Nephron progenitor cell (in vitro differentiated cells): ENCODE measurements at regions not wholly inside any gene's neighbourhood (a gene's known extent, or its start where the extent isn't known, plus 50 kb on each side); places are given as distances from the start of the nearest gene placed in this dataset.

Experiments used
- DNase-seq: peaks from one replicate; pipeline ENCODE4 v3.0.0; 2021
- H3K27ac Mint-ChIP-seq: 2 replicates; pipeline ENCODE4 v1.8.0; 2021; ENCODE audit warnings: mild to moderate bottlenecking, moderate library complexity, mixed read lengths
- H3K27me3 Mint-ChIP-seq: 2 replicates; pipeline ENCODE4 v1.8.0; 2021; ENCODE audit warnings: mild to moderate bottlenecking, low read depth, mixed read lengths; ENCODE audit not compliant: poor library complexity
- H3K36me3 Mint-ChIP-seq: 2 replicates; pipeline ENCODE4 v1.8.0; 2021; ENCODE audit warnings: low read depth, mixed read lengths
- H3K4me1 Mint-ChIP-seq: 2 replicates; pipeline ENCODE4 v1.8.0; 2021; ENCODE audit warnings: mixed read lengths
- H3K4me3 Mint-ChIP-seq: 2 replicates; pipeline ENCODE4 v1.8.0; 2021; ENCODE audit warnings: mild to moderate bottlenecking, moderate library complexity, mixed read lengths
- H3K9me3 Mint-ChIP-seq: 2 replicates; pipeline ENCODE4 v1.8.0; 2021; ENCODE audit warnings: mild to moderate bottlenecking, moderate library complexity, mixed read lengths
- TF ChIP-seq, protein P1 (sequence below): fragments of 200-600 bp; sonication (generic); IDR thresholded peaks from 2 replicates; pipeline ENCODE4 v1.5.0; 2021; ENCODE audit warnings: antibody characterized with exemption

GRCh38 chr5:20056933-20057332, 68.9 kb upstream of the CDH18 start:
- H3K9me3 Mint-ChIP-seq = no peaks in the 10 kb centered on the region
- TF ChIP-seq, protein P1, sequence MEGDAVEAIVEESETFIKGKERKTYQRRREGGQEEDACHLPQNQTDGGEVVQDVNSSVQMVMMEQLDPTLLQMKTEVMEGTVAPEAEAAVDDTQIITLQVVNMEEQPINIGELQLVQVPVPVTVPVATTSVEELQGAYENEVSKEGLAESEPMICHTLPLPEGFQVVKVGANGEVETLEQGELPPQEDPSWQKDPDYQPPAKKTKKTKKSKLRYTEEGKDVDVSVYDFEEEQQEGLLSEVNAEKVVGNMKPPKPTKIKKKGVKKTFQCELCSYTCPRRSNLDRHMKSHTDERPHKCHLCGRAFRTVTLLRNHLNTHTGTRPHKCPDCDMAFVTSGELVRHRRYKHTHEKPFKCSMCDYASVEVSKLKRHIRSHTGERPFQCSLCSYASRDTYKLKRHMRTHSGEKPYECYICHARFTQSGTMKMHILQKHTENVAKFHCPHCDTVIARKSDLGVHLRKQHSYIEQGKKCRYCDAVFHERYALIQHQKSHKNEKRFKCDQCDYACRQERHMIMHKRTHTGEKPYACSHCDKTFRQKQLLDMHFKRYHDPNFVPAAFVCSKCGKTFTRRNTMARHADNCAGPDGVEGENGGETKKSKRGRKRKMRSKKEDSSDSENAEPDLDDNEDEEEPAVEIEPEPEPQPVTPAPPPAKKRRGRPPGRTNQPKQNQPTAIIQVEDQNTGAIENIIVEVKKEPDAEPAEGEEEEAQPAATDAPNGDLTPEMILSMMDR = no peak

GRCh38 chr5:20055301-20055700, 67.3 kb upstream of the CDH18 start:
- no peaks in the 10 kb centered on the region for H3K27me3 Mint-ChIP-seq
- H3K4me1 Mint-ChIP-seq = no peaks in the 10 kb centered on the region
- no peaks in the 10 kb centered on the region for H3K36me3 Mint-ChIP-seq
- no peak for DNase-seq
- TF ChIP-seq, protein P1 = no peak
- H3K4me3 Mint-ChIP-seq = no peak overlapping the region
- H3K27ac Mint-ChIP-seq = no peak overlapping the region
- H3K9me3 Mint-ChIP-seq = no peaks in the 10 kb centered on the region

More at GRCh38 chr5:20056933-20057332, 68.9 kb upstream of the CDH18 start:
- H3K27me3 Mint-ChIP-seq = no peaks in the 10 kb centered on the region
- H3K4me1 Mint-ChIP-seq = no peaks in the 10 kb centered on the region
- DNase-seq = no peak
- no peaks in the 10 kb centered on the region for H3K36me3 Mint-ChIP-seq
- H3K4me3 Mint-ChIP-seq = no peak overlapping the region
- no peak overlapping the region for H3K27ac Mint-ChIP-seq

GRCh38 chr5:20050262-20050661, 62.3 kb upstream of the CDH18 start:
- no peaks in the 10 kb centered on the region for H3K27me3 Mint-ChIP-seq
- no peak overlapping the region for H3K27ac Mint-ChIP-seq
- H3K9me3 Mint-ChIP-seq = no peaks in the 10 kb centered on the region
- H3K36me3 Mint-ChIP-seq = no peaks in the 10 kb centered on the region
- TF ChIP-seq, protein P1 = no peak
- H3K4me1 Mint-ChIP-seq = no peaks in the 10 kb centered on the region
- no peak overlapping the region for H3K4me3 Mint-ChIP-seq
- no peak for DNase-seq

DNA sequence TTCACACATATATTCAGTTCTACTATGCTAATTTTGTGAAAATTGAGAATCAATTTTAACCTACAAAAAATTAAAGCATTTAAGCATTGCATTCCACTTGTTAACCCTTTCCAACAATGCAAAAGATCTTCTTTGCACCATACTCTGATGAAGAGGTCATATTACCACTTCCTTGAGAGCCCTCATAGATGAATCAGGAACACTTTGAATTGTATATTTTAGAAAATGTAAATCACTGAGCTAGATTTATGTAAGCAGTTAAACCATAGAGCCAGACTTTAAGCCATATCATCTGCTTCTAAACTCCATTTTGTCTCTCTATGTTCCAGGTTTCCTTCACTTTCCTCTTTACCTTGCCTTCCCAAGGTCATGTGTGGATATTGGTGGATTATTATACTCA, 56.5 kb upstream of the CDH18 start:
- Mint-ChIP-seq H3K36me3 (no peaks in the 10 kb centered on the region), H3K9me3 (peaks cover 3% of the 10 kb centered on the region), H3K4me3 (no peak overlapping the region), H3K4me1 (no peaks in the 10 kb centered on the region), H3K27me3 (no peaks in the 10 kb centered on the region), H3K27ac (no peak overlapping the region)
- no peak for DNase-seq
- TF ChIP-seq, protein P1 = no peak

DNA sequence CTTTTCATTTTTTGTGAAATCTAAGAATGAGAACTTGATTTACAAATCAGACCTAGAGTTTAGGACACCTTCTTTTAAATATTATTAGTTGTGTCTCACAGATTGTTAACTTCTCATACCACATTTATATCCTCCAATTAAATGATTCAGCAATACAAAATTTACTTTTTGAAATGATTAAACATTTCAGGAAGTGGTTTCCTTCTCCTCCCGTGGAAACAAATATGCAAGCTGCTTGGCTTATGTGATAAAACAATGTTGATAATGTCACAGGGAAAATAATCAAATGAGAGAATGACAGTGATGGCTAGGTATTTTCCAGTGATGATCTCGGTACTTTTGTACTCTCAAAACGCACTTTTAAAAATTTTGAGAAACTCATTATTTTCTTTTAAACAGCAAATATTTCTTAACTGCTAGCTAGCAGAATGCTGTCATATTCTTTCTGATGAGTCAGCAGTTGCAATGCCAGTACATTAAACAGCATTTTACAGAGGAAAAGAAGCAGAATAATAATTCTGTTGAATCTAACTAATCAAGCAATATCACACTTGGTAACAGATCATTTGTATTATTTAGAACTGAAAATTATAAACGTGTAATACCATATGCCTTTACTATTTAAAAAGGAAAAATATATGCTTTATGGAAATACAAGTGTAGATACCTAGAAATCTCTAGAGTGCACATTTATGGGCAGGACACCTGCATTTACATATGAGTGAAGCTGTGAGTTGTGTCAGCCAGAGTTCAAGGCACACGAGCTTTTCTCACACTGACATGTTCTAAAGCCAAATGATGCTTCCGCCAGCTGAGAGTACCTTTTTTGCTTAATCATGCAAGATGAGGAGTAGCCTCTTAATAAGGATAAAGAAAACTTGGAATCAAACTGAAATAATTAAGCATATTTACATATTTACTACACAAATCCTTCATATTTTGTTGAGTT, 53.6 kb upstream of the CDH18 start:
- Mint-ChIP-seq H3K27me3 (peaks cover 5% of the 10 kb centered on the region), H3K4me1 (no peaks in the 10 kb centered on the region), H3K4me3 (no peak overlapping the region), H3K36me3 (no peaks in the 10 kb centered on the region), H3K27ac (no peak overlapping the region), H3K9me3 (peaks cover 15% of the 10 kb centered on the region)
- TF ChIP-seq, protein P1 = no peak
- no peak for DNase-seq

- TF ChIP-seq, protein P1 = no peak
- Mint-ChIP-seq H3K4me3 (no peak overlapping the region), H3K9me3 (peaks cover 15% of the 10 kb centered on the region), H3K4me1 (no peaks in the 10 kb centered on the region), H3K27me3 (peaks cover 5% of the 10 kb centered on the region), H3K36me3 (no peaks in the 10 kb centered on the region), H3K27ac (no peak overlapping the region)
- no peak for DNase-seq
These were observed 52.9 kb upstream of the CDH18 start for GRCh38 chr5:20040901-20041300.
